ENCODE measurements at regions not wholly inside any gene's neighbourhood (a gene's known extent, or its start where the extent isn't known, plus 50 kb on each side); places are given as distances from the start of the nearest gene placed in this dataset.
"Not testable (repeated sequence)": the region's sequence is repeated elsewhere in the genome, so short reads cannot be mapped to it uniquely, and the experiment has no call there.

DNA sequence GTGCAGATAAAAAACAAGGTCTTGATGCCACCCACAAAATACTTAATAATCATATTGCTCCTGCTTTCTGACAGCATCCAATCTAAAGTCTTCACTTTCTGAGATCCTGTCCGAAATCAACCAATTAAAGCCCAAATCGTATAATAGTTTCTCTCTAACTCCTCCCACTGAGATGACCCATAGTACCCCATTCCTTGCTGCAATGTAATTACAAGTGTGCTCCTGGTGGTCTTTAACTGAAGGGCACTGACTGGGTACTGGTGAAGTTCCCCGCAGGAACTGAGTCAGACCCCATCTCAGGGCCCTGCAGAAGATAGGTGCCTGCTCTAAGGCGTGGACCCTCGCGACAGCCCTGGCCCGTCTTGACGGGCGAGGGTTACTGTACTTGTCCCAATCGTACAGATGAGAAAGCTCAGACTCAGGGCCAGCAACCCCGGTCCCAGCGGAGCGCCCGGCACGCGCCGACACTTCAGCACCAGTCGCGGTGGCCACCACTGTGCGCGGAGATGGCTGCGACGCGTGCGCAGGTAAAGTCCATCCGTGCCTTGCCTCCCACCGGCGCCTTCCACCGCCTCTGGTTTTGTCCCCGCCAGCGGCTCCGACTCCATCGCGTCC, 1342.4 kb downstream of the SPATA31A7 start:
- TF ChIP-seq CTCF, POLR2A (IDR thresholded peaks at IDR 0.05): not testable (repeated sequence)
